Type B pancreatic cell (in vitro differentiated cells): ENCODE measurements at regions not wholly inside any gene's neighbourhood (a gene's known extent, or its start where the extent isn't known, plus 50 kb on each side); places are given as distances from the start of the nearest gene placed in this dataset.

Experiments
- DNase-seq: peaks from one replicate; pipeline ENCODE4 v3.0.0; 2021; ENCODE audit warnings: mixed read lengths; ENCODE audit not compliant: unreplicated experiment; ENCODE audit errors: extremely low spot score
- H3K27ac Mint-ChIP-seq: 2 replicates; pipeline ENCODE4 v1.8.0; 2021; ENCODE audit warnings: mild to moderate bottlenecking, mixed read lengths
- H3K27me3 Mint-ChIP-seq: 2 replicates; pipeline ENCODE4 v1.8.0; 2021; ENCODE audit warnings: mixed read lengths
- H3K36me3 Mint-ChIP-seq: 2 replicates; pipeline ENCODE4 v1.8.0; 2021; ENCODE audit warnings: mixed read lengths
- H3K4me1 Mint-ChIP-seq: one replicate; pipeline ENCODE4 v1.8.0; 2021; ENCODE audit warnings: mixed read lengths; ENCODE audit not compliant: unreplicated experiment
- H3K4me3 Mint-ChIP-seq: 2 replicates; pipeline ENCODE4 v1.8.0; 2021; ENCODE audit warnings: mild to moderate bottlenecking, mixed read lengths
- H3K9me3 Mint-ChIP-seq: 2 replicates; pipeline ENCODE4 v1.8.0; 2021; ENCODE audit warnings: mixed read lengths
- CTCF ChIP-seq: fragments of 200-600 bp; sonication (generic); conservative IDR thresholded peaks from 2 replicates; pipeline ENCODE4 v1.5.0; 2021; ENCODE audit warnings: antibody characterized with exemption, mild to moderate bottlenecking

- H3K4me1 Mint-ChIP-seq, result no peaks in the 10 kb centered on the region
- no peaks in the 10 kb centered on the region for H3K36me3 Mint-ChIP-seq
- peaks cover 5% of the 10 kb centered on the region for H3K9me3 Mint-ChIP-seq
- TF ChIP-seq CTCF, result no peak
- peaks cover 4% of the 10 kb centered on the region for H3K27me3 Mint-ChIP-seq
- DNase-seq, result no peak
- H3K27ac Mint-ChIP-seq, result no peak overlapping the region
- H3K4me3 Mint-ChIP-seq, result no peak overlapping the region
These were observed 111.5 kb upstream of the SFRP2 start for GRCh38 chr4:153900426-153900825.

GRCh38 chr4:153890761-153891160 is 101.9 kb upstream of the SFRP2 start:
- no peak for TF ChIP-seq CTCF
- no peak overlapping the region for H3K27ac Mint-ChIP-seq
- H3K4me1 Mint-ChIP-seq, result no peaks in the 10 kb centered on the region
- H3K36me3 Mint-ChIP-seq, result no peaks in the 10 kb centered on the region
- no peak overlapping the region for H3K4me3 Mint-ChIP-seq
- H3K27me3 Mint-ChIP-seq, result no peaks in the 10 kb centered on the region
- DNase-seq, result no peak
- H3K9me3 Mint-ChIP-seq, result peaks cover 4% of the 10 kb centered on the region

DNA sequence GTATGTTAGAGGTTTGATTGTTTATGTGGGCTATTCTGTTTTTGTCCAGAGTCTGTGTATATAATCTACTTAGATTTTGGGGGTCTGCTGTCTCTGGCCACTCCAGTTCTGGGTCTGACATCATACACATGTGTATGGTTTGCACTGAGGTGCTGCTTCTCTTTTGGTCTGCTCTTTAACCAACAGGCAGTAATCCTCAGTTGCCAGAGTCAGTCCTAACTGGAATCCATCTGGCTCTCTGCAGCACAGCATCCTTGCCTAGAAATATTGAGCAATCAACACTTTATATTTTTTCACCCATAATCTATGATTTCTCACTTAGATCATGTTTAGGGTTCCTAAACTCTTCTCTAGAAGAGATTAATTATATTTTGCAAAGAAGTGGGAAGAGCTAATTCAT is 98.3 kb upstream of the SFRP2 start:
- TF ChIP-seq CTCF, result no peak
- H3K36me3 Mint-ChIP-seq, result no peaks in the 10 kb centered on the region
- DNase-seq, result no peak
- no peaks in the 10 kb centered on the region for H3K9me3 Mint-ChIP-seq
- H3K4me1 Mint-ChIP-seq, result no peaks in the 10 kb centered on the region
- H3K27ac Mint-ChIP-seq, result no peak overlapping the region
- no peak overlapping the region for H3K4me3 Mint-ChIP-seq
- no peaks in the 10 kb centered on the region for H3K27me3 Mint-ChIP-seq

GRCh38 chr4:153884325-153884724 is 95.4 kb upstream of the SFRP2 start:
- Mint-ChIP-seq H3K27me3 (no peaks in the 10 kb centered on the region), H3K9me3 (peaks cover 8% of the 10 kb centered on the region), H3K36me3 (no peaks in the 10 kb centered on the region), H3K4me1 (no peaks in the 10 kb centered on the region), H3K27ac (no peak overlapping the region), H3K4me3 (no peak overlapping the region)
- no peak for DNase-seq
- TF ChIP-seq CTCF, result no peak

GRCh38 chr4:153880983-153881382 is 92.1 kb upstream of the SFRP2 start:
- no peaks in the 10 kb centered on the region for H3K27me3 Mint-ChIP-seq
- H3K9me3 Mint-ChIP-seq, result peaks cover 12% of the 10 kb centered on the region
- H3K4me3 Mint-ChIP-seq, result no peak overlapping the region

More at GRCh38 chr4:153880983-153881382, 92.1 kb upstream of the SFRP2 start:
- DNase-seq, result no peak
- H3K36me3 Mint-ChIP-seq, result no peaks in the 10 kb centered on the region
- TF ChIP-seq CTCF, result no peak
- no peaks in the 10 kb centered on the region for H3K4me1 Mint-ChIP-seq
- H3K27ac Mint-ChIP-seq, result no peak overlapping the region
